NT2/D1 (cell line): ENCODE measurements at regions not wholly inside any gene's neighbourhood (a gene's known extent, or its start where the extent isn't known, plus 50 kb on each side); places are given as distances from the start of the nearest gene placed in this dataset.

Experiments used
- DNase-seq: peaks from one replicate; pipeline ENCODE4 v3.0.0-alpha.2; 2011; ENCODE audit warnings: low read depth, low spot score
- H3K27me3 ChIP-seq: 2 replicates; pipeline ENCODE4 v1.6.0; 2011; ENCODE audit warnings: mild to moderate bottlenecking; ENCODE audit not compliant: insufficient read length, insufficient read depth
- H3K36me3 ChIP-seq: 2 replicates; pipeline ENCODE4 v1.6.1; 2011; ENCODE audit warnings: mild to moderate bottlenecking, low read length, mixed read lengths; ENCODE audit not compliant: insufficient read depth, insufficient read length
- H3K4me1 ChIP-seq: 2 replicates; pipeline ENCODE4 v1.5.1; 2011; ENCODE audit not compliant: insufficient read depth, insufficient read length
- H3K4me3 ChIP-seq: 2 replicates; pipeline ENCODE4 v1.5.1; 2011; ENCODE audit warnings: low read depth; ENCODE audit not compliant: insufficient read length
- H3K9ac ChIP-seq: 2 replicates; pipeline ENCODE4 v1.6.0; 2011; ENCODE audit warnings: low read depth; ENCODE audit not compliant: insufficient read length
- H3K9me3 ChIP-seq: 2 replicates; pipeline ENCODE4 v1.5.1; 2011; ENCODE audit warnings: mild to moderate bottlenecking, low read length; ENCODE audit not compliant: insufficient read depth
- SUZ12 ChIP-seq: IDR thresholded peaks from 2 replicates; pipeline ENCODE4 v1.6.1; 2011; ENCODE audit not compliant: insufficient read length, insufficient read depth; ENCODE audit errors: extremely low read depth
- YY1 ChIP-seq: IDR thresholded peaks from 2 replicates; pipeline ENCODE4 v1.6.1; 2011; ENCODE audit not compliant: insufficient read length, insufficient read depth
- ZNF274 ChIP-seq: IDR thresholded peaks from 2 replicates; pipeline ENCODE4 v1.6.1; 2011; ENCODE audit warnings: mild to moderate bottlenecking, low read depth, low read length

DNA sequence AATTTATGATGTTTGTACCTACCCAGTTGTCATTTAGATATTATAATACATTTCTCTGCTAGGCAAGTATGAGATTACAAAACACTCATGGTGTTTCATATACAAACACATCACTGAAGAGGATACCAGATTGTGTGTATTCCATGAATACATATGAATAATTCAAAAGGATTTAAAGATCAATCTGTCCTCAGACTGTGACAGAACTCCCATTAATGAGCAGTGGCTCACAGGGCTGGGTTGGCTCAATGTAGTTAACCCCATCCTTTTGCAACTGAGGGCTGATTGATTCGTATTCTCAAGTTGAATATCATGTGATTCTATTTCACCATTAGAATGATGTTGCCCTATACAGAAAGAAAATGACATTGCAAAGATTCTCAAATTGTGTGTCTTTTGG is 79.6 kb upstream of the SPANXN2 start:
- no peaks in the 10 kb centered on the region for H3K27me3 ChIP-seq
- no peak overlapping the region for H3K4me3 ChIP-seq
- TF ChIP-seq YY1 (no peak), SUZ12 (no peak), ZNF274 (no peak)
- no peaks in the 10 kb centered on the region for H3K9me3 ChIP-seq
- H3K36me3 ChIP-seq = no peaks in the 10 kb centered on the region
- H3K4me1 ChIP-seq = no peaks in the 10 kb centered on the region
- DNase-seq = no peak
- H3K9ac ChIP-seq = no peak overlapping the region

DNA sequence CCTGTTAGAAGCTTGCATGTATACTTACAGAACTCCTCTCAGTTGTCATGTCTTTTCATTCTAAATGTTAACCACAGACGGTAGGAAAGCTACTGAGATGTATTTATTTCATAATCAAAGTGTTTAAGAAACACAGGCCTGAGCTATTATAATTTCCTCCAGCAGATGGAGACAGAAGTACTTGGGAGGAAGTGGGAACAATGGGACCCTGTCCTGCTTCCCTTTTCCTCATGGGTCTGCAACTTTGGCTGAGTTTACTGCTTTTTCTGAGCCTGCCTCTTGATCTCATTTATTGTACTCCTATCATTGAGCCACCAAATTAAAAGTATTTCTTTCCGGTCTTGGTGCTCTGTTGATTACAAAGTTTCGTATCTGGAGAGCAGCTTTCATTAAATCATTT is 67.7 kb upstream of the SPANXN2 start:
- Histone ChIP-seq H3K9ac (no peak overlapping the region), H3K4me3 (no peak overlapping the region), H3K9me3 (no peaks in the 10 kb centered on the region), H3K27me3 (no peaks in the 10 kb centered on the region), H3K4me1 (no peaks in the 10 kb centered on the region), H3K36me3 (no peaks in the 10 kb centered on the region)
- TF ChIP-seq SUZ12 (no peak), YY1 (no peak), ZNF274 (no peak)
- DNase-seq = peak; percentile 0

DNA sequence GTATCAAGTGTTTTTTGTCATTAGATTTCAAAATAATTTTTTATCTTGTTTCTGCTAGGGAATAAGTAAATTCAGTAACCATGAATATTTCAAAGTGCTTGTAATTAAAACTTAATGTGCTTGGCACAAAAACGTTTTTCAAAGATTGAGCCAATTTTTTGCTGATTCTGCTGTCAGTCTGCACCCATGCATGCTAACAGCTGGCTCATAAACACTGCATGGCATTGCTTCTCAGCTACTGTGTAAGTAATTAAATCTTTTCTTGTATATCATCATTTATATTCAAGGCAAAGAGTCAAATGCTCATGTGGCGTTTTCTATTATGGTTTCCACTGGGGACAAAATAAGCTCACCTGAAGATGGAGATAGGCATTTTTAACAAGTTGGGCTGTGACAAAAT is 66.8 kb upstream of the SPANXN2 start:
- no peak for DNase-seq
- H3K4me3 ChIP-seq = no peak overlapping the region
- H3K36me3 ChIP-seq = no peaks in the 10 kb centered on the region
- no peak for TF ChIP-seq YY1
- no peak for TF ChIP-seq SUZ12
- no peak for TF ChIP-seq ZNF274
- no peak overlapping the region for H3K9ac ChIP-seq
- H3K9me3 ChIP-seq = no peaks in the 10 kb centered on the region
- no peaks in the 10 kb centered on the region for H3K27me3 ChIP-seq
- H3K4me1 ChIP-seq = no peaks in the 10 kb centered on the region

DNA sequence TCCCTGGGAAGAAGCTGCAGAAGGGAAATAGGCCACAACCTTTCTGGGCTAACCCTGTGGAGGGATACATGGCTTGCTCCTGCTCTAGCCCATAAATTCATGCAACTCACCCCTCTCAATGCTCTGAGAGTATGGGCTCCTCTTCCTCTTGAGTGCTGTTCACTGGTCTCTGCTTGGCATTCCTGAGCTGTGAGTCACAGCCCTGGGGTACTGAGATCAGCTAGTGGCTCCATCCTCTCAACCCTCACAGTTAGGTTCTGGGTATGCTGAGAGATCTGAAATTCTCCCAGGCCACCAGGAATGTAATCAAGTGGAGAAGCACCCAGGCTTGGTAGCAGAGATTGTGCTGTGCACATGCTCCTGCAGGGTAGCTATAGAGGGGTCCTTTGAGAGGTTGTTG is 60.6 kb upstream of the SPANXN2 start:
- Histone ChIP-seq H3K36me3 (no peaks in the 10 kb centered on the region), H3K9me3 (no peaks in the 10 kb centered on the region), H3K4me1 (no peaks in the 10 kb centered on the region), H3K27me3 (no peaks in the 10 kb centered on the region), H3K9ac (no peak overlapping the region), H3K4me3 (no peak overlapping the region)
- DNase-seq = peak; percentile 25
- TF ChIP-seq SUZ12 = no peak
- TF ChIP-seq ZNF274 = no peak
- no peak for TF ChIP-seq YY1
